HG02840 (cell line): ENCODE measurements at regions not wholly inside any gene's neighbourhood (a gene's known extent, or its start where the extent isn't known, plus 50 kb on each side); places are given as distances from the start of the nearest gene placed in this dataset.

ENCODE experiments used
- ATAC-seq: cut with Tn5 transposase; IDR thresholded peaks from one replicate; pipeline ENCODE4 v1.9.1; 2021; ENCODE audit warnings: mild to moderate bottlenecking, moderate library complexity, moderate number of reproducible peaks; ENCODE audit not compliant: unreplicated experiment, low FRiP score

- no peak for ATAC-seq
Observed at GRCh38 chr3:163915280-163915679, 1163.0 kb downstream of the SI start.

GRCh38 chr3:163914567-163914966 lies 1163.7 kb downstream of the SI start:
- ATAC-seq: no peak

DNA sequence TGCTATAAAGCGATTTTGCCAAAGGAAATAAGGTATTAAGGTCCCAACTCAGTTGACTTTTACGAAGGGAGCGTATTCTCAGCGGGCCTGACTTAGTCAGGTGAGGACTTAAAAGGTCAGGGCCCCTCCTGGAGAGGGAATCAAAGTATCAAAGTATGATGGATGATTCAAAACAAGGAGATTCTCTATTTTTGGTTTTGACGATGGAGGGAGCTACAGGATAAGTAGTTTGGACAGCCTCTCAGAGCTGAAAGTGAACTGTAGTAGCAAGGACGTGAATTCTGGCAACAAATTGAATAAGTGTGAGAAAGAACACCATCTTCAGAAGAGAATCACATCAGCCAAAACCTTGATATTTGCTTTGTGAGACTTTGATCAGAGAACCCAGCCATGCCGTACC lies 1186.5 kb downstream of the SI start:
- no peak for ATAC-seq

DNA sequence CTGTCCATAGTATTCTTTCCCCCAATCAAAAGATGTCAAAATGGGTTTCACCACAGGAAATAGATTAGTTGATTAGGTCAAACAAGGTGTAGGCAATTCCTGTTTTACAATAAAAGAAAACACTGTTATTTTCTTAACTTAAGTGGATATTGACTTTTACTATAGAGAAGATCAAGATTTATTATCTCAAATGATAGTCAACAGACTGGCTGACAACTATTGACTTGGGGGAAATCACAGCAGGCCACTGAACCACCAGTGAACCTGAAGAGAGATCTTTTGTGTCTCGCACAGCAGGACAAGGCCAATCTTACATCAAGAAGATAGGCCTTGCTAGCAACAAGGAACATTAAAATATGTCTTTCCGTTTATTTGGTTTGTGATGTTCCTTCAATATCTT lies 1187.6 kb downstream of the SI start:
- ATAC-seq: no peak

DNA sequence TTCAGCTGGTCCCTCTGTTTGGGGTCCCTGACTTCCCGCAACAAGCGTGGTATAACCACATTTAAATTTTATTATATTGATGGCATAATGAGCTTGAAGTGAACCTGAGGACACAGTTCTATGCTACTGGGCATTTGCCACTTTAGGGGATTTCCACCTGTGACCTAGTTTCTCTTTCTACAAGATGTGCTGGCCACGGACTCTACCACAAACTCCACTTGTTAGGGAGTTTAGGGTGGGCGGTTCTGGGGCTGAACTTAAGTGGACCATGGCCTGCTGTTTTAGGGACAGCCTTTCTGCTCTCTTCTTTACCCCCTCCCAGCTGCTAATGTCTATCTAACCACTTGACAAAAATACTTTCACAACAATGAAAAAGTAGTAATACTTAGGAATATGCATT lies 1199.1 kb downstream of the SI start:
- ATAC-seq: no peak

GRCh38 chr3:163878396-163878795 lies 1199.9 kb downstream of the SI start:
- ATAC-seq: no peak

GRCh38 chr3:163877805-163878204 lies 1200.5 kb downstream of the SI start:
- no peak for ATAC-seq

DNA sequence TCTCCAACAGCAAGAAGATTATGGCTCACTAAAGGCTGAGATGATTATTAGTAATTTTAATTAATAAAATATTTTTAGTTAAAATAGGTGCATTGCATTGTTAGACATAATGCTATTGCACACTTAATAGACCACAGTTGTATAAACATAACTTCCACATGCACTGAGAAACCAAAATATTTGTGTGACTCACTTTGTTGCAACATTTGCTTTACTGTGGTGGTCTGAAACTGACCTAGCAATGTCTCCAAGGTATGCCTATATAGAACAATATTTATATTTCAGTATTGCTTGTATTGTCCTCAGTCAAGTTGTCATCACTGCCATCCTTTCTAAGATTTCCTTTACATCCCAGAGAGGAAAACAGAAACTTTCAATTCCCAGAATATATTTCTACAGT lies 1215.2 kb downstream of the SI start:
- no peak for ATAC-seq

DNA sequence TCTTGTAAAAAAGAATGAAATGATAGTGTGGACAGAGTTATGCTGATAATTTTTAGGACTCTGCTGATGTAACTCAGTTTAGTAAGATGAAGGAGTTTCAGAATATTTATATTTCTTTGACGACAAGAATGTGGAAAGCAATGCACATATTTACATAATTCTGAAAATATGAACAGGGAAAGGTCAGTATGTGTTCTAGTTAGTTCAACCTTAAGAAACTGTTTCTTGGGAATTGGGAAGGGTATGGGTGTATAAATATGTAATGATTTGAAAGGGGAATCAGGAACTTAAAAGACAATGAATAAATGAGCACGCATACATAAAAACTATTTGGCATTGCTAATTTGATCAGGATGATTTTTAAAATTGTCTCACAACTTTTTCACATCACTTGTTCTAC lies 1226.1 kb downstream of the SI start:
- ATAC-seq: no peak

GRCh38 chr3:163838769-163839168 lies 1239.5 kb downstream of the SI start:
- no peak for ATAC-seq

GRCh38 chr3:163832547-163832946 lies 1245.7 kb downstream of the SI start:
- ATAC-seq: no peak

GRCh38 chr3:163821841-163822240 lies 1256.5 kb downstream of the SI start:
- ATAC-seq: no peak

DNA sequence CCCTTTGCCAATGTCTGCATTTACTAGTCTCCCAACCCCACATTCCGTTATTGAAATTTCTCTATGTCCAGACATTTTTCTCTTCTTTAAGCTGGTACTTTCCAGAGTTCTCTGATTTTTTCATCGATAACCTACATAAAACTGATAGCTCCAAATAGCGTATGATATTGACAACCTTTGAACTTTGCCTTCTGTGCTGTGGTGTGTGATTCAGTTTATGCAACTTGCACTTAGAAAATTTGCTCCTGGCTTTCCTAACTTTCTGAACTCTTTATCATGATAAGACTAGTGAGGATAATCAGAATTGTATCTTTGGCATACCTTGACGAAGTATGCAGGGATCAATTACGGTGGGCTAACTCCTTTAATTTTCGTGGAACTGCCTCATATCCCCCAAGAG lies 1261.3 kb downstream of the SI start:
- no peak for ATAC-seq

DNA sequence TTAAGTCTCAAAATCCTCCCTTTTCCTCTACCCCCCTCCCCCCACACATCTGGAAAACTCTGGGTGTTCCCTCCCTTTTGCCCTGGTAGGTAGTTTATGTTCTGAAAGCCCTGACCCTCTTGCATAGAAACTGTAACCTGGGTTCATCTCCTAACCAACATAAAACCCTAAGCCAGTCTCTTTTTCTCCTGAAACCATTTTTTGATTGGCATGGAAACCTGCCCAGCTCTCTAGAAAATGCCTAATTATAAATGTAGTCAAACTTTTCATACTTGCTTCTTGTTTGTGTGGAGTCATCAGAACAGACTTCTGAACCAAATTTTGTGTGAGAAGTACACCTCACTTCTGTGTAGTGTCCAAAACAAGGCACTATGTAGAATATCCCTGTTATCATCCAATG lies 1264.4 kb downstream of the SI start:
- no peak for ATAC-seq

GRCh38 chr3:163812006-163812405 lies 1266.3 kb downstream of the SI start:
- no peak for ATAC-seq

DNA sequence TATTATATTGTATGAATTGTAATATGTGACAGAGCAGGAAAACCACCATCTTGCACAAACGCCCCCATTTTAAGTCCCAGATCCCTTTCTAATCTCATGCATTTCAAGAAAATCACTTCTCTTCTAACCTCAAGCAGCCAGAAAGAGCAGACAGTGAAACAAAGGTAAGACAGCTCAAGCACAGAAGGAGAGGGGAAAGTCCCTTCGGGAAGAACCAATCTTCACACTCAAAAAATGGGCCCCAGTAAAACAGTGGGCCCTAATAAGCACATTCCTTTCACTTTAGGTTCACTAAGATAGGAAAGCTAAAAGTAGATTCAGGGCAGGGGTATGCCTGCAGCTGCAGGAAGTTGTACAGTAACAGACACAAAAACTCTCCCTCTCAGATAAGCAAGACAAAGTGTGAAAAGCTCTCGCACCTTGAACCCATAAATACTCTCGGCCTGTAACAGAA lies 1268.7 kb downstream of the SI start:
- ATAC-seq: no peak

DNA sequence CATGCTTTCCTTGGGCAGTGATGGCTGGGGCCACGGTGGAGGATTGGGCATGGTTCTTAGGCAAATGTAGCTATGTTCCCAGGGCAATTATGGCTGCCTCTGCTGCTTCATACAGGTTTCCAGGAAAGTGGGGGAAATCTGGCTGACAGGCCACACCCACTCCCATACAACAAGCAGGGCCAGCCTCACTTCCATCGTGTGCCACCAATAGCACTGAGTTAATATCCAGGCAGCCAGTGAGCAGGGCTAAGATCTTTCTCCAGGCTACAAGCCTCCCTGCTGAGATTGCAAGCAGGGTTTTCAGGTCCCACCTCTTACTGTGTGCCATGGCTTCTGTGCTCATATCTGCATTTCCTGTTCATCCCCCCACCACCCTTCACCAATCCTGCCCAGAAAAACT lies 1291.9 kb downstream of the SI start:
- ATAC-seq: no peak

- ATAC-seq: no peak
Observed at GRCh38 chr3:163785693-163786092, 1292.6 kb downstream of the SI start.

GRCh38 chr3:163779396-163780344 lies 1298.6 kb downstream of the SI start:
- no peak for ATAC-seq

DNA sequence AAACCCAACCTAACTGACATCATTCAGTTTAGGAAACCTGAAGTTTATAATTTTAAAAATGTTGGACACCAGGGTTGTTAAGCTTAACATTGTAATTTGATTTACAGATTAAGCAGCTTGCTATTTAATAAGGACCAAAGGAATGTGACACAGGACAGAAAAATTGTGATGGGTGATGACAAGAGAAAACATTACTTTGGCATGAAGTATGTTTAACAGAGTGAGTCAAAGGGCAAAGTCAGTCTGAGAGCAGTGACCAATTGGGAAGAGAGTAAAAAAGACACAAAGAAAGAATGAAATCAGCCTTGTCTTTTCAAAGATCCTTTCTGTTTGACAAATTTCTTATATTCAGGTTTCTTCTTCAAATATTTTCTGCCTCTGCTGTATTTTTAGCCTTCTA lies 1301.6 kb downstream of the SI start:
- no peak for ATAC-seq

DNA sequence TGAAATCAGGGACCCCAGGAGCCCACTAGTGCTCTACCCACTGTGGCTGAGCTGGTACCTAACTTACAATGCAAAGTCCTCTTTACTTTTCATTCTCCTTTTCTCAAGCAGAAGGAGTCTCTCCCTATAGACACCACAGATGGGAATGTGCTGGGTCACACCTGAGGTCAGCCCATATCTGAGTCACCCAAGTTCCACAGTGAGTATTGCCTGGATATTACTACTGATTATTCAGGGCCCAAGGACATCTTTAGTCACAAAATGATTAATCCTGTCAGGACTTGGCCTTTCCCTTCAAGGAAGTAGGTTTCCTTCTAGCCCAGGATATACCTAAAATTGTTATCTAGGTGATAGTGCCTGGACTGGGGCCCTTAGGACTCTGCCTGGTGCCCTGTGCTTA lies 1305.2 kb downstream of the SI start:
- no peak for ATAC-seq

- no peak for ATAC-seq
Observed at GRCh38 chr3:163768048-163768447, 1310.2 kb downstream of the SI start.
